Gastroesophageal sphincter (tissue), 4 donors: ENCODE measurements at regions not wholly inside any gene's neighbourhood (a gene's known extent, or its start where the extent isn't known, plus 50 kb on each side); places are given as distances from the start of the nearest gene placed in this dataset.

Experiments used
- ATAC-seq: fragments of 150-250 bp; one replicate; pipeline ENCODE4 v1.9.1; 2016; ENCODE audit warnings: mild to moderate bottlenecking, moderate library complexity
- H3K27ac ChIP-seq, 4 donors: fragments of 200-600 bp; sonication (generic) in 3 of 4; 1 replicate in 3 of 4; 2 replicates in 1 of 4; pipeline ENCODE4 v1.5.1; 2016 to 2019
- H3K27me3 ChIP-seq: fragments of 200-600 bp; sonication (generic); one replicate; pipeline ENCODE4 v1.5.1; 2019
- H3K36me3 ChIP-seq, 2 donors: fragments of 200-600 bp; sonication (generic); one replicate each; pipeline ENCODE4 v1.5.1; 2019; ENCODE audit warnings: control low read depth in 1 of 2
- H3K4me1 ChIP-seq, 3 donors: fragments of 200-600 bp; sonication (generic); 1 replicate in 2 of 3; 2 replicates in 1 of 3; pipeline ENCODE4 v1.5.1; 2016 to 2019; ENCODE audit warnings: control low read depth in 2 of 3
- H3K4me3 ChIP-seq, 2 donors: fragments of 200-600 bp; sonication (generic); one replicate each; pipeline ENCODE4 v1.5.1; 2019; ENCODE audit warnings: mild to moderate bottlenecking in 1 of 2, moderate library complexity in 1 of 2
- H3K9me3 ChIP-seq, 3 donors: fragments of 200-600 bp; sonication (generic); one replicate each; pipeline ENCODE4 v1.5.1; 2017 to 2019; ENCODE audit warnings: control low read depth in 2 of 3
- CTCF ChIP-seq, 4 experiments: fragments of 200-600 bp in 2 of 4; fragments of 450-650 bp in 2 of 4; sonication (generic) in 1 of 4; IDR thresholded peaks; one replicate each; pipeline ENCODE4 v1.5.1; 2017 to 2019; ENCODE audit warnings: antibody characterized with exemption in 4 of 4, mild to moderate bottlenecking in 2 of 4, moderate library complexity in 2 of 4
- EP300 ChIP-seq: sonication (generic); formaldehyde crosslinking; IDR thresholded peaks from one replicate; pipeline ENCODE4 v1.6.1; 2017; ENCODE audit warnings: antibody characterized with exemption, mild to moderate bottlenecking
- POLR2A ChIP-seq, 2 donors: fragments of 450-650 bp; IDR thresholded peaks; one replicate each; pipeline ENCODE4 v1.6.1; 2017; ENCODE audit warnings: antibody characterized with exemption in 2 of 2, mild to moderate bottlenecking in 2 of 2, moderate library complexity in 1 of 2
- POLR2AphosphoS5 ChIP-seq: sonication (generic); formaldehyde crosslinking; IDR thresholded peaks from one replicate; pipeline ENCODE4 v1.6.1; 2017; ENCODE audit warnings: antibody characterized with exemption
- WGBS, 2 donors: methylation state at CpG; one replicate each; pipeline ENCODE4 v1.1.5; 2018; ENCODE audit warnings: low coverage in 1 of 2; 5-methylcytosine and 5-hydroxymethylcytosine counted together

- Histone ChIP-seq H3K4me1 (peaks cover 0 to 12% (median 6%) of the 10 kb centered on the region in 3 donors), H3K9me3 (peaks cover 0 to 40% (median 0%) of the 10 kb centered on the region in 3 donors), H3K27me3 (no peaks in the 10 kb centered on the region), H3K36me3 (no peaks in the 10 kb centered on the region), H3K4me3 (no peak overlapping the region), H3K27ac (no peak overlapping the region)
- WGBS, 2 donors = 58 to 73% methylated on average over 2 to 3 of the region's 3 CpGs
- TF ChIP-seq POLR2AphosphoS5 = no peak
- no peak for TF ChIP-seq POLR2A (IDR thresholded peaks at IDR 0.05)
- TF ChIP-seq CTCF (IDR thresholded peaks at IDR 0.05) = no peak
- no peak for TF ChIP-seq EP300
- no peak for ATAC-seq
Measured at GRCh38 chr7:22647451-22648257, 79.3 kb upstream of the IL6 start.

- ATAC-seq = no peak
- Histone ChIP-seq H3K27me3 (no peaks in the 10 kb centered on the region), H3K4me3 (no peak overlapping the region), H3K36me3 (no peaks in the 10 kb centered on the region), H3K27ac (no peak overlapping the region), H3K4me1 (no peaks in the 10 kb centered on the region), H3K9me3 (peaks cover 0 to 55% (median 0%) of the 10 kb centered on the region in 3 donors)
- no peak for TF ChIP-seq CTCF (IDR thresholded peaks at IDR 0.05)
- no peak for TF ChIP-seq POLR2A (IDR thresholded peaks at IDR 0.05)
- no peak for TF ChIP-seq POLR2AphosphoS5
Measured at GRCh38 chr7:22645418-22646181, 81.4 kb upstream of the IL6 start.

GRCh38 chr7:22642454-22642853 is 84.5 kb upstream of the IL6 start:
- H3K27ac ChIP-seq = no peak overlapping the region
- no peak for ATAC-seq
- H3K27me3 ChIP-seq = no peaks in the 10 kb centered on the region
- H3K36me3 ChIP-seq = no peaks in the 10 kb centered on the region
- no peaks in the 10 kb centered on the region for H3K4me1 ChIP-seq
- H3K9me3 ChIP-seq = peaks cover 0 to 55% (median 0%) of the 10 kb centered on the region in 3 donors
- no peak overlapping the region for H3K4me3 ChIP-seq
- TF ChIP-seq CTCF (IDR thresholded peaks at IDR 0.05) = no peak
- TF ChIP-seq EP300 = no peak
- TF ChIP-seq POLR2A (IDR thresholded peaks at IDR 0.05) = no peak
- no peak for TF ChIP-seq POLR2AphosphoS5

GRCh38 chr7:22640269-22640668 is 86.7 kb upstream of the IL6 start:
- TF ChIP-seq CTCF (IDR thresholded peaks at IDR 0.05) (no peak), POLR2AphosphoS5 (no peak), EP300 (no peak), POLR2A (IDR thresholded peaks at IDR 0.05) (no peak)
- H3K9me3 ChIP-seq = peaks cover 0 to 33% (median 0%) of the 10 kb centered on the region in 3 donors
- H3K4me3 ChIP-seq = no peak overlapping the region
- 88 to 95% methylated on average over 8 of the region's 8 CpGs for WGBS, 2 donors
- H3K27me3 ChIP-seq = no peaks in the 10 kb centered on the region
- no peak for ATAC-seq
- no peaks in the 10 kb centered on the region for H3K36me3 ChIP-seq
- H3K27ac ChIP-seq = no peak overlapping the region
- H3K4me1 ChIP-seq = peaks cover 0 to 7% (median 2%) of the 10 kb centered on the region in 3 donors
